HEK293T (cell line): ENCODE measurements at regions not wholly inside any gene's neighbourhood (a gene's known extent, or its start where the extent isn't known, plus 50 kb on each side); places are given as distances from the start of the nearest gene placed in this dataset.
"Not testable (repeated sequence)": the region's sequence is repeated elsewhere in the genome, so short reads cannot be mapped to it uniquely, and the experiment has no call there.

Experiments
- CTCF ChIA-PET: fragments of 350-600 bp; formaldehyde crosslinking; extraction: SDS; loops from one replicate; lab custom pipeline; 2021; ENCODE audit warnings: antibody characterized with exemption, inconsistent platforms; lab: Yijun Ruan, JAX
- POLR2A ChIA-PET: fragments of 350-600 bp; formaldehyde crosslinking; extraction: SDS; loops from one replicate; lab custom pipeline; 2020; ENCODE audit warnings: antibody characterized with exemption, inconsistent platforms; lab: Yijun Ruan, JAX
- DNase-seq: peaks from one replicate; pipeline ENCODE4 v3.0.0; 2012; ENCODE audit warnings: mixed read lengths; ENCODE audit errors: extremely low spot score
- ARNT ChIP-seq: fragments of 450-650 bp; IDR thresholded peaks from 2 replicates; pipeline ENCODE4 v1.6.1; 2017; ENCODE audit warnings: mild to moderate bottlenecking
- BHLHE40 ChIP-seq: fragments of 450-650 bp; IDR thresholded peaks from 2 replicates; pipeline ENCODE4 v1.6.1; 2016; ENCODE audit warnings: mild to moderate bottlenecking, moderate library complexity, borderline replicate concordance
- CTBP1 ChIP-seq: fragments of 450-650 bp; IDR thresholded peaks from 2 replicates; pipeline ENCODE4 v1.6.1; 2016; ENCODE audit warnings: borderline replicate concordance
- ELF4 ChIP-seq: fragments of 450-650 bp; IDR thresholded peaks from 2 replicates; pipeline ENCODE4 v1.6.1; 2017; ENCODE audit warnings: antibody characterized with exemption
- FOXA1 ChIP-seq: fragments of 450-650 bp; IDR thresholded peaks from 2 replicates; pipeline ENCODE4 v1.6.1; 2016; ENCODE audit warnings: mild to moderate bottlenecking
- FOXK2 ChIP-seq: fragments of 450-650 bp; IDR thresholded peaks from 2 replicates; pipeline ENCODE4 v1.6.1; 2016; ENCODE audit warnings: mild to moderate bottlenecking
- FOXM1 ChIP-seq: fragments of 450-650 bp; IDR thresholded peaks from 2 replicates; pipeline ENCODE4 v1.6.1; 2017; ENCODE audit warnings: mild to moderate bottlenecking, borderline replicate concordance
- HDGF ChIP-seq: fragments of 450-650 bp; IDR thresholded peaks from 2 replicates; pipeline ENCODE4 v1.6.1; 2017; ENCODE audit warnings: antibody characterized with exemption, borderline replicate concordance
- L3MBTL2 ChIP-seq: fragments of 450-650 bp; conservative IDR thresholded peaks from 2 replicates; pipeline ENCODE4 v1.6.1; 2016; ENCODE audit warnings: mild to moderate bottlenecking
- LEF1 ChIP-seq: fragments of 450-650 bp; IDR thresholded peaks from 2 replicates; pipeline ENCODE4 v1.6.1; 2017; ENCODE audit warnings: mild to moderate bottlenecking, borderline replicate concordance
- NFRKB ChIP-seq: fragments of 450-650 bp; IDR thresholded peaks from 2 replicates; pipeline ENCODE4 v1.6.1; 2016; ENCODE audit warnings: mild to moderate bottlenecking, moderate library complexity
- SP1 ChIP-seq: fragments of 450-650 bp; IDR thresholded peaks from 2 replicates; pipeline ENCODE4 v1.6.1; 2017
- SUZ12 ChIP-seq: fragments of 450-650 bp; IDR thresholded peaks from 2 replicates; pipeline ENCODE4 v1.6.1; 2016; ENCODE audit warnings: mild to moderate bottlenecking
- TARDBP ChIP-seq: fragments of 450-650 bp; IDR thresholded peaks from 2 replicates; pipeline ENCODE4 v1.6.1; 2016
- ZNF384 ChIP-seq: fragments of 450-650 bp; IDR thresholded peaks from 2 replicates; pipeline ENCODE4 v1.6.1; 2016
- TF ChIP-seq, protein P1 (sequence below): fragments of 450-650 bp; IDR thresholded peaks from 2 replicates; pipeline ENCODE4 v1.6.1; 2016

- ChIA-PET CTCF (interaction anchor here (0.6 to 1.5 kb wide), 3 partner anchors 94 to 486 kb away, joined by 3 read pairs; no protein-coding TSS in a partner anchor), POLR2A (no interaction called here)
- DNase-seq = no peak
- TF ChIP-seq FOXA1 (no peak), ARNT (no peak), L3MBTL2 (no peak), BHLHE40 (no peak), CTBP1 (no peak), LEF1 (no peak), SUZ12 (no peak), SP1 (no peak), ZNF384 (no peak), ELF4 (no peak), TARDBP (no peak), NFRKB (no peak), HDGF (no peak), FOXM1 (no peak), FOXK2 (no peak)
- TF ChIP-seq, protein P1, sequence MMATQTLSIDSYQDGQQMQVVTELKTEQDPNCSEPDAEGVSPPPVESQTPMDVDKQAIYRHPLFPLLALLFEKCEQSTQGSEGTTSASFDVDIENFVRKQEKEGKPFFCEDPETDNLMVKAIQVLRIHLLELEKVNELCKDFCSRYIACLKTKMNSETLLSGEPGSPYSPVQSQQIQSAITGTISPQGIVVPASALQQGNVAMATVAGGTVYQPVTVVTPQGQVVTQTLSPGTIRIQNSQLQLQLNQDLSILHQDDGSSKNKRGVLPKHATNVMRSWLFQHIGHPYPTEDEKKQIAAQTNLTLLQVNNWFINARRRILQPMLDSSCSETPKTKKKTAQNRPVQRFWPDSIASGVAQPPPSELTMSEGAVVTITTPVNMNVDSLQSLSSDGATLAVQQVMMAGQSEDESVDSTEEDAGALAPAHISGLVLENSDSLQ = no peak
Measured at GRCh38 chr22:44567846-44568493, 69.9 kb upstream of the RTL6 start.

GRCh38 chr22:44567378-44567841 is 69.4 kb upstream of the RTL6 start:
- POLR2A ChIA-PET, DNase-seq: not testable (repeated sequence)
- CTCF ChIA-PET = interaction anchor here (1.0 to 1.5 kb wide), 2 partner anchors 198 to 486 kb away, joined by 3 read pairs; no protein-coding TSS in a partner anchor

GRCh38 chr22:44566911-44567310 is 68.9 kb upstream of the RTL6 start:
- POLR2A ChIA-PET = no interaction called here
- no peak for TF ChIP-seq TARDBP
- CTCF ChIA-PET = no interaction called here

GRCh38 chr22:44562651-44563050 is 64.6 kb upstream of the RTL6 start:
- CTCF ChIA-PET = not testable (repeated sequence)

More at GRCh38 chr22:44566911-44567310, 68.9 kb upstream of the RTL6 start:
- DNase-seq = no peak

GRCh38 chr22:44561139-44561840 is 63.3 kb upstream of the RTL6 start:
- TF ChIP-seq CTBP1 (no peak), FOXK2 (no peak), TARDBP (no peak), FOXM1 (no peak)
- TF ChIP-seq, protein P1 = no peak
- ChIA-PET POLR2A (no interaction called here), CTCF (no interaction called here)
- DNase-seq = no peak

More at GRCh38 chr22:44562651-44563050, 64.6 kb upstream of the RTL6 start:
- POLR2A ChIA-PET, DNase-seq: not testable (repeated sequence)

DNA sequence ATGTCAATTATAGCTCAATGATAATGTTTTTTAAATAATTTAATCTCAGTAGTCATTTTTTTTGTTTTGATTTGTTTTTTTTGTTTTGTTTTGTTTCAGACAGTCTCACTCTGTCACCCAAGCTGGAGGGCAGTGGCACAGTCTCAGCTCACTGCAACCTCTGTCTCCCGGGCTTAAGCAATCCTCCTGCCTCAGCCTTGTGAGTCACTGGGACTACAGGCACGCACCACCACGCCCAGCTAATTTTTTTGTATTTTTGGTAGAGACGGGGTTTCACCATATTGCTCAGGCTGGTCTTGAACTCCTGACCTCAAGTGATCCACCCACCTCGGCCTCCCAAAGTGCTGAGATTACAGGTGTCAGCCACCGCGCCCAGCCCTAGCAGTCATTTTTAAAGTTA is 60.6 kb upstream of the RTL6 start:
- CTCF ChIA-PET, POLR2A ChIA-PET, DNase-seq: not testable (repeated sequence)

GRCh38 chr22:44557872-44558271 is 59.8 kb upstream of the RTL6 start:
- CTCF ChIA-PET, DNase-seq, POLR2A ChIA-PET: not testable (repeated sequence)

DNA sequence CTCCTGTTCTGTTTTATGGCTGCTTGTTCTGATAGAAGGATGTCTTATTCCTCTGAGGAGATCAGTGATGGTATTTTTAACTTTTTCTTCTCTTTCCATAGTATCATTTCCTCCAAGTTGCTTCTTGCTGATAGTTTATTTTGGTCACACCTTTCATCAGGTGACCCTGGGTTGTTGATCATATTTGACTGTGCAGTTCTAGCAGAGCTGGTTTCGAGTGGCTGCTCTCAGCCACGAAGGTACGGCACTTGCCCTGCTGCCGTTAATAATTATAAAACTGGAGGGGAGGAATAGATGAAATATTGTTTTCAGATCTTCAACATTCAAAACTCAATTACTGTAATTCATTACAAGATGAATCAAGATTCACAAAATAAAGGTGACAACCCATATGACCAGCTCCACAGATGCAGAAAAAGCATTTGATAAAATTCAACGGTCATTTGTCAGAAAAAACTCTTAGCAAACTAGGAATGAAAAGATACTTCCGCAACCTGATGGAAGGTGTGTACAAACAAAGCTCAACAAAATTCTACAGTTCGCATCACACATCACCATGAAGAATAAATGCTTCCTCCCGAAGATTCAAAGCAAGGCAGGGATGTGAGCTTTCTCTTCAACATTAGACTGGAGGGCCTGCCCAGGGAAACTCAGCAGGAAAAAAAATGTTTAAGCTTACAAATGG is 59.2 kb upstream of the RTL6 start:
- ChIA-PET CTCF (interaction anchor here (0.6 kb wide), 1 partner anchor 138 kb away, joined by 3 read pairs; no protein-coding TSS in a partner anchor), POLR2A (no interaction called here)
- TF ChIP-seq FOXK2 (no peak), SUZ12 (no peak), NFRKB (no peak), CTBP1 (no peak), TARDBP (no peak), FOXM1 (no peak), BHLHE40 (no peak), L3MBTL2 (no peak)
- no peak for DNase-seq
